ENCODE measurements at regions not wholly inside any gene's neighbourhood (a gene's known extent, or its start where the extent isn't known, plus 50 kb on each side); places are given as distances from the start of the nearest gene placed in this dataset.

GRCh38 chr22:47853750-47854149, 1091.3 kb downstream of the TBC1D22A start:
- H3K79me2 ChIP-seq (ENCODE audit: low read length), result no peaks in the 10 kb centered on the region
- DNase-seq, result peak; percentile 15
- TF ChIP-seq EZH2 (optimal IDR thresholded peaks at IDR 0.05; ENCODE audit: low read depth, low read length), result no peak
- TF ChIP-seq, protein P1, sequence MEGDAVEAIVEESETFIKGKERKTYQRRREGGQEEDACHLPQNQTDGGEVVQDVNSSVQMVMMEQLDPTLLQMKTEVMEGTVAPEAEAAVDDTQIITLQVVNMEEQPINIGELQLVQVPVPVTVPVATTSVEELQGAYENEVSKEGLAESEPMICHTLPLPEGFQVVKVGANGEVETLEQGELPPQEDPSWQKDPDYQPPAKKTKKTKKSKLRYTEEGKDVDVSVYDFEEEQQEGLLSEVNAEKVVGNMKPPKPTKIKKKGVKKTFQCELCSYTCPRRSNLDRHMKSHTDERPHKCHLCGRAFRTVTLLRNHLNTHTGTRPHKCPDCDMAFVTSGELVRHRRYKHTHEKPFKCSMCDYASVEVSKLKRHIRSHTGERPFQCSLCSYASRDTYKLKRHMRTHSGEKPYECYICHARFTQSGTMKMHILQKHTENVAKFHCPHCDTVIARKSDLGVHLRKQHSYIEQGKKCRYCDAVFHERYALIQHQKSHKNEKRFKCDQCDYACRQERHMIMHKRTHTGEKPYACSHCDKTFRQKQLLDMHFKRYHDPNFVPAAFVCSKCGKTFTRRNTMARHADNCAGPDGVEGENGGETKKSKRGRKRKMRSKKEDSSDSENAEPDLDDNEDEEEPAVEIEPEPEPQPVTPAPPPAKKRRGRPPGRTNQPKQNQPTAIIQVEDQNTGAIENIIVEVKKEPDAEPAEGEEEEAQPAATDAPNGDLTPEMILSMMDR (IDR thresholded peaks at IDR 0.05; ENCODE audit: low read length), result no peak
- TF ChIP-seq EZH2phosphoT487 (IDR thresholded peaks at IDR 0.05; ENCODE audit: low read length), result no peak
- no peak overlapping the region for H3K27ac ChIP-seq (ENCODE audit: low read length)
- no peaks in the 10 kb centered on the region for H3K27me3 ChIP-seq (replicated peaks; ENCODE audit: insufficient read depth, low read length)
- no peak overlapping the region for H3K4me3 ChIP-seq (ENCODE audit: low read length)
- no peaks in the 10 kb centered on the region for H3K9me3 ChIP-seq (replicated peaks; ENCODE audit: insufficient read depth, low read length)
- no peak overlapping the region for H2AFZ ChIP-seq (ENCODE audit: low read length)
- H3K4me1 ChIP-seq (ENCODE audit: low read length), result no peaks in the 10 kb centered on the region
- H4K20me1 ChIP-seq (ENCODE audit: insufficient read depth, low read length), result no peaks in the 10 kb centered on the region
- no peak overlapping the region for H3K4me2 ChIP-seq (ENCODE audit: low read depth, low read length)
- H3F3A ChIP-seq (ENCODE audit: insufficient read depth, low read length), result no peaks in the 10 kb centered on the region
- H3K9ac ChIP-seq (ENCODE audit: low read length), result no peak overlapping the region
- no peaks in the 10 kb centered on the region for H3K36me3 ChIP-seq (replicated peaks; ENCODE audit: insufficient read depth, low read length)
- no peaks in the 10 kb centered on the region for H3K9me2 ChIP-seq (replicated peaks; ENCODE audit: insufficient read depth, low read length)

GRCh38 chr22:47851586-47851985, 1089.1 kb downstream of the TBC1D22A start:
- Histone ChIP-seq H3K79me2 (ENCODE audit: low read length) (no peaks in the 10 kb centered on the region), H3K9me2 (replicated peaks; ENCODE audit: insufficient read depth, low read length) (no peaks in the 10 kb centered on the region), H3K4me2 (ENCODE audit: low read depth, low read length) (no peak overlapping the region), H3K9me3 (replicated peaks; ENCODE audit: insufficient read depth, low read length) (no peaks in the 10 kb centered on the region), H3K9ac (ENCODE audit: low read length) (no peak overlapping the region), H3F3A (ENCODE audit: insufficient read depth, low read length) (no peaks in the 10 kb centered on the region), H3K4me3 (ENCODE audit: low read length) (no peak overlapping the region), H3K27ac (ENCODE audit: low read length) (no peak overlapping the region), H3K4me1 (ENCODE audit: low read length) (no peaks in the 10 kb centered on the region), H2AFZ (ENCODE audit: low read length) (no peak overlapping the region), H3K36me3 (replicated peaks; ENCODE audit: insufficient read depth, low read length) (no peaks in the 10 kb centered on the region), H3K27me3 (replicated peaks; ENCODE audit: insufficient read depth, low read length) (no peaks in the 10 kb centered on the region), H4K20me1 (ENCODE audit: insufficient read depth, low read length) (no peaks in the 10 kb centered on the region)
- TF ChIP-seq EZH2 (optimal IDR thresholded peaks at IDR 0.05; ENCODE audit: low read depth, low read length) (no peak), EZH2phosphoT487 (IDR thresholded peaks at IDR 0.05; ENCODE audit: low read length) (no peak)
- TF ChIP-seq, protein P1 (IDR thresholded peaks at IDR 0.05; ENCODE audit: low read length), result no peak
- DNase-seq, result no peak

DNA sequence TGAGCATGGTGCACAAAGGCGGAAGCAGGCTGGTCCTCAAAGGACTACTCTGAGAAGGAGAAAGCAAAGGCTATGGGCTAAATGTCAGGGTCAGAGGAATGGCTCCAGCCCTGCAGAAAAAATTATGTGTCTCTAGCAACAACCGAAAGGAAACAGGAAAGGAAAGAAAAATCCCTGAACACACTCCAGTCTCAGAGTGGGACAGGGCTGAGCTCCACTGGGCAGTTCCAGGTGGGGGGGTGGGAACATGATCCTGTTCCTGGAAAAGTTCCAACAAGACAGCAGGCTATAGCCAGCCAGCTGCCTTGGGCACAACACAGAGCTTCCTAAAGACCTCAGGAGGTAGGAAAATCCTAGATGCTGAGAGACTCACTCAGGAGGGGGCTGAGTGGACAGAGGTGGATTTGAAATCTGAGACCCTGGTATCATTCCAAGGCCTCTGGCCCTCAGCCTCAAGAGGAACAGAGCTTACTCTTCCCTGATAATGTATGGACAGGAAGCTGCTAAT, 1088.2 kb downstream of the TBC1D22A start:
- no peaks in the 10 kb centered on the region for H3K4me1 ChIP-seq (ENCODE audit: low read length)
- no peak for TF ChIP-seq EZH2 (optimal IDR thresholded peaks at IDR 0.05; ENCODE audit: low read depth, low read length)
- TF ChIP-seq, protein P1 (IDR thresholded peaks at IDR 0.05; ENCODE audit: low read length), result no peak
- TF ChIP-seq EZH2phosphoT487 (IDR thresholded peaks at IDR 0.05; ENCODE audit: low read length), result no peak
- H3F3A ChIP-seq (ENCODE audit: insufficient read depth, low read length), result no peaks in the 10 kb centered on the region
- H3K9ac ChIP-seq (ENCODE audit: low read length), result no peak overlapping the region
- no peak overlapping the region for H2AFZ ChIP-seq (ENCODE audit: low read length)
- no peaks in the 10 kb centered on the region for H3K9me3 ChIP-seq (replicated peaks; ENCODE audit: insufficient read depth, low read length)
- H3K79me2 ChIP-seq (ENCODE audit: low read length), result no peaks in the 10 kb centered on the region
- no peak overlapping the region for H3K27ac ChIP-seq (ENCODE audit: low read length)
- H3K36me3 ChIP-seq (replicated peaks; ENCODE audit: insufficient read depth, low read length), result no peaks in the 10 kb centered on the region
- H3K4me3 ChIP-seq (ENCODE audit: low read length), result no peak overlapping the region
- no peaks in the 10 kb centered on the region for H4K20me1 ChIP-seq (ENCODE audit: insufficient read depth, low read length)
- no peak for DNase-seq
- no peaks in the 10 kb centered on the region for H3K9me2 ChIP-seq (replicated peaks; ENCODE audit: insufficient read depth, low read length)
- H3K27me3 ChIP-seq (replicated peaks; ENCODE audit: insufficient read depth, low read length), result no peaks in the 10 kb centered on the region
- no peak overlapping the region for H3K4me2 ChIP-seq (ENCODE audit: low read depth, low read length)

All from MM.1S (cell line).